ENCODE measurements at regions not wholly inside any gene's neighbourhood (a gene's known extent, or its start where the extent isn't known, plus 50 kb on each side); places are given as distances from the start of the nearest gene placed in this dataset.

DNA sequence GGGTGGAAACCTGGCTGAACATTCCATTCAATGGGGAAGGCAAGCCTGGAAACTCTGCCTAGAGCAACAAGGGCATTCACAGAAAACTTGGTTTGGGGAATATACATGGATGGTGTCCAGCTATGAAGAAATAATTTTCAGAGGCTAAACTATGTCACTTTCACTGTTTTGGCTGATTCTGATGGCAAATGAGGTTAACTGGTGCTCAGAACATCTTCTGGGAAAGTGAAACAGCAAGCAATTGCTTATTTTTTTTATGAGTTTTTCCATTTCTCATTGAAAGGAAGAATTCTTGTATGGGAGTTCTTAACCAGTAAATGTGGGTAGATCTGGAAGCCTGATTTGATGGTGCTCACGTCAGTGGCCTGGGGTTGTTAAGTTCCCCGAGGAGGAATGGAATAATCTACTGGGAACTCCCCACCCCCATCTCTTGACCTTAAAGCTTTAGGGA, 132.8 kb upstream of the BTG1 start:
- Histone ChIP-seq H3K4me3 (no peak overlapping the region), H3K27ac (peak overlapping the region in 8 of 21 experiments; percentile 6 to 80 (median 38))

- Histone ChIP-seq H3K4me3 (no peak overlapping the region), H3K27ac (peak overlapping the region in 3 of 21 experiments; percentile 4 to 80 (median 29))
Observed at GRCh38 chr12:92277795-92278194, 132.1 kb upstream of the BTG1 start.

- no peak overlapping the region for H3K27ac ChIP-seq
- no peak overlapping the region for H3K4me3 ChIP-seq
Observed at GRCh38 chr12:92276276-92276675, 130.6 kb upstream of the BTG1 start.

- no peak overlapping the region for H3K4me3 ChIP-seq
- H3K27ac ChIP-seq = no peak overlapping the region
Observed at GRCh38 chr12:92275443-92276154, 130.0 kb upstream of the BTG1 start.

GRCh38 chr12:92273076-92273475, 127.4 kb upstream of the BTG1 start:
- Histone ChIP-seq H3K27ac (peak overlapping the region in 2 of 21 experiments; percentile 1 to 31), H3K4me3 (no peak overlapping the region)

DNA sequence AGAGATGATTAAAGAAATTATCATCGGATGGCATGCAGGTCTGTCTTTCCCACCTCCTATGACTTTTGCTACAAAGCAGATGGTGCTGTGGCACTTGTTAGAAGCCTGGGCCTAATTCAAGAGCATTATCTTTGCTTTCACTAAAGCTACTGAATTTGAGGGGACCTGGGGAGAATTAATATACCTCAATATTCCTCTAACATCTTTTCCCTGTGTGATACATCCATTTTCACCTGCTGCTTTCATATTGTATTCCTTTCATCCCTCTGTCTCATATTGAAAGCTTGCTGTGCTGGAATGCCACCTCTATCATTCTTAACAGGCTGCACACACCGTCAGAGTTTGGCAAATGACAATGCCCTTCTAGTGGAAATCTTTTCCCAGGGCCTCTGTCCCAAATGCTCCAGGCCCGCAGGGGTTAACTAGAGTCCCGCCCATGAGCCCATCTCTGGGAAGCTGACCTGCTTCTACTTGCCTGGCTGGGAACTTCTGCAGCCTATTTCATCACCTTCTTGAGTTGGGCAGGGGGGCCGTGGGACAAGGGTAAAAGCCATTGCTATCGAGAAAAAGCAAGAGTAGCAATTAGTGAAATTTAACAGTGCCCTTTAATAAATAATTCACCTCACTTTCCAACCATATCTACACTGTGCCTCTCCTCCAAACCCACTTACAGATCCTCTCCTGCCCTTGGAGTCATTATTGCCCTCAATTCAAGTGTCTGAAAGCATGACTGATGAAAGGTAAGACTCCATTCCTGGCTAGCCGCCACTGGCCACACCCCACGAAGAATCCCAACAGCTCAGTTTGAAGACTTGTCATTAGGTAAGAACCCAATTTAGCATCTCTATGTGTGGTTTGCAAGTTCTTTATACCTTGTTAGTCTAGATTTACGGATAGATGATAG, 126.7 kb upstream of the BTG1 start:
- peak overlapping the region in 17 of 21 experiments; percentile 5 to 77 (median 37) for H3K27ac ChIP-seq
- H3K4me3 ChIP-seq = no peak overlapping the region

DNA sequence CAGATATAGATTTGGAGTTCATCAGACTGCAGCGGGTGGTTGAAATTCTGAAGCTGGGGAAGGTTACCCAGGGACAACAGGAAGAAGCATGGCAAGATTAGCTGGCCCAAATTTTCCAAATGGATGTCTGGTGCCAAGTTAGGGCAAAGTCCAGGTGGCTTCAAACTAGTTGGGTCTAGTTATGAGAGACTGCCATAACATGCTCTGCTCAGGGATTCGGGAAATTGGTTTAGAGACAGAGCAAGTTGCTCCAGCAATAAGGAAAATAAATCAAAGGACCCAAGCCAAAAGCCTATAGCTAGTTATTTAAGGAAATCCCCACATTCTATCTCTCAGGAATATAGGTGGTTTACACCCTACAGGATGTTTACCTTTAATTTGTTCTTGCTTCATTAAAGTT, 125.7 kb upstream of the BTG1 start:
- Histone ChIP-seq H3K4me3 (no peak overlapping the region), H3K27ac (peak overlapping the region in 13 of 21 experiments; percentile 5 to 77 (median 42))

DNA sequence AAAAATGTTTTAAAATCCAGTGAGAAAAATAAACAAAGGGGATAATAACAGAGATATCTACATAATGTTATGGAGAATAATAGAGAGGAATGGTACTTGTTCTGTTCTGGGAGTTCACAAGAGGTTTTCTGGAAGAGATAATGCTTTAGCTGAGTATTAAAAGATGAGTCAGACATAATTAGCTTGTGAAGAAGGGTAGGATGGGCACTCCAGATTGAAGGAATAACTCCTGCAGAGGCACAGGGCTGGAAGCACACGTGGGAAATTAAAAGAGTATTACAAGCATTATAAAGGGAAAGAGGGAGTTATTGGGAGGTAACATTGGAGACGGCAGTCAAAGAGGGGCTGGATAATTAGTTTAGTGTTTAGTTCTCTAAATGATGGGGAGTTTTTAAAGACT, 124.9 kb upstream of the BTG1 start:
- H3K4me3 ChIP-seq = no peak overlapping the region
- H3K27ac ChIP-seq = peak overlapping the region in 5 of 21 experiments; percentile 2 to 77 (median 53)

DNA sequence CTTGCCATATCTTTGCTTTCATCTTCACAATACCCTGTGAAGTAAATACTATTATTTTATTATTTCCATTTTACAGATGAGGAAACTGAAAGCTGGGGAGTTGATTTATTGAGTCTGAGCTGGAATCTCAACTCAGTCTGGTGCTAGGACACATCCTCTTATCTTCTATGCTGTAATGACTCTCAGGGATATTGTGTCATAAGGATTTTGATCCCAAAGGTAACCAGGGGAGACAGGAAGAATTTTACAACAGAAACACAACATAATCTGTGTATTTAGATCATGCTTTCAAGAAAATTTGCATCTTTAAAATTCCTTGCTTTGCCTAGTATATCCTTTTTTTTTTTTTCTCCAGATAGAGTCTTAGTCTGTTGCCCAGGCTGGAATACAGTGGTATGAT, 123.3 kb upstream of the BTG1 start:
- Histone ChIP-seq H3K27ac (no peak overlapping the region), H3K4me3 (no peak overlapping the region)

GRCh38 chr12:92261692-92262091, 116.0 kb upstream of the BTG1 start:
- no peak overlapping the region for H3K4me3 ChIP-seq
- H3K27ac ChIP-seq = no peak overlapping the region

DNA sequence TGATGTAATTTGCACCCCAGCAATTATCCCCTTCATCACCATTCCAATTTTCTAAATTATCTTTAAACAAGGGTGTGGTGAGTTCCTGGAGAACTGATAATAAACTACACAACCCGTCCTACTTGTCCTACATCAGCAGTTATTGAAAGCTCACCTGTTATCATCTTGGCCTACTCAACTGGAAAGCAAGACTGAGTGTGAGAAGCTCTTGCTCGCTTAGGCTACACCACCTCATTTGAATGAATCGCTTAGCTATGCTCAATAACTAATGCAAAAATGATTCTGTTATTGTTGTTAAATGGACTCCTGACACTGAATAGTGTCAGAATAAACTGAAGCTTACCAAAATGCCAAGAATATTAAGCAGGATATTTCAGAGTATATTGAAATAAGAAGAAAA, 115.4 kb upstream of the BTG1 start:
- H3K4me3 ChIP-seq = no peak overlapping the region
- no peak overlapping the region for H3K27ac ChIP-seq

GRCh38 chr12:92259696-92260251, 114.1 kb upstream of the BTG1 start:
- Histone ChIP-seq H3K27ac (no peak overlapping the region), H3K4me3 (no peak overlapping the region)

DNA sequence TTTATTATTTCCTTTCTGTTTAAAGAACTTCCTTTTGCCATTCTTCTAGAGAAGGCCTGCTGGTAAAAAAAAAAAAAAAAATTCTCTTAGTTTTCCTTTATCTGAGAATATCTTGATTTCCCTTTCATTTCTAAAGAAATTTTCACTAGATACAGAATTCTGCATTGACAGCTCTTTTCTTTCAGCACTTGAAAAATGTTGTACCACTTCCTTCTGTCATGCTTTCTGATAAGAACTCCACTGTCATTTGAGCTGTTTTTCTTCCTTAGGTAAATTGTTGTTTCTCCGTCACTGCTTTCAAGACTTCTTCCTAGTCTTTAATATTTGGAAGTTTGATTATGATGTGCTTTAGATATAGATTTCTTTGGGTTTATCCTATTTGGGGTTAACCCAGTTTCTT, 113.6 kb upstream of the BTG1 start:
- H3K4me3 ChIP-seq = no peak overlapping the region

DNA sequence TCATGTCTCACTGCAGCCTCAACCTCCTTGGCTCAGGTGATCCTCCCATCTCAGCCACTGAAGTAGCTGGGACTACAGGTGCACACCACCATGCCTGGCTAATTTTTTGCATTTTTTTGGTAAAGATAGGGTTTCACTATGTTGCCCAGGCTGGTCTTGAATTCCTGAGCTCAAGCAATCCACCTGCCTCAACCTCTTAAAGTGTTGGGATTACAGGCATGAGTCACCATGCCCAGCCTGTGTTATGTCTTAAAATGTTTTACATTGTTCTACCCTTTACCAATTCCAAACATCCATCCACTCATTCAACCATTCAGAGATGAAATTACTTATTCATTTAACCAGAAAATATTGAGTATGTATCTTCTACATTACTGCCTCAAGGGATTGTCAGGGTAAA, 111.6 kb upstream of the BTG1 start:
- Histone ChIP-seq H3K27ac (no peak overlapping the region), H3K4me3 (no peak overlapping the region)

More for the DNA sequence above, 113.6 kb upstream of the BTG1 start:
- no peak overlapping the region for H3K27ac ChIP-seq

DNA sequence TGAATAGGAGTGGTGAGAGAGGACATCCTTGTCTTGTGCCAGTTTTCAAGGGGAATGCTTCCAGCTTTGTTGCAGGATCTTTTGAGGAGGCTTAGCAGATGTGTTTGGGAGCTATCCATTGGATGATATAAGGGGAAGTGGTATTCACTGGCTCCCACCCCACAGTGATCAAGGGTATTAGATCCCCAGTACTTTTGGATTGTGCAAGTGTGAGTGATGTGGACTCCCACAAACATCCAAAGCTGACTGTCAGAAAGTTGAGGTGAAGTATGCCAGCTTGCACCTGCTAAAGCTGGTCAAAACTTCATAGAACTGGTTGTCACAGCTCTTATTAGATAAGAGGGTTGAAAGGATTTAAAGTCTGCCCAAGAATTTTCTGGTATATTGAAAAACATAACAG, 110.1 kb upstream of the BTG1 start:
- H3K4me3 ChIP-seq = no peak overlapping the region

GRCh38 chr12:92253301-92253700, 107.7 kb upstream of the BTG1 start:
- Histone ChIP-seq H3K27ac (no peak overlapping the region), H3K4me3 (no peak overlapping the region)

More for the DNA sequence above, 110.1 kb upstream of the BTG1 start:
- H3K27ac ChIP-seq = no peak overlapping the region

DNA sequence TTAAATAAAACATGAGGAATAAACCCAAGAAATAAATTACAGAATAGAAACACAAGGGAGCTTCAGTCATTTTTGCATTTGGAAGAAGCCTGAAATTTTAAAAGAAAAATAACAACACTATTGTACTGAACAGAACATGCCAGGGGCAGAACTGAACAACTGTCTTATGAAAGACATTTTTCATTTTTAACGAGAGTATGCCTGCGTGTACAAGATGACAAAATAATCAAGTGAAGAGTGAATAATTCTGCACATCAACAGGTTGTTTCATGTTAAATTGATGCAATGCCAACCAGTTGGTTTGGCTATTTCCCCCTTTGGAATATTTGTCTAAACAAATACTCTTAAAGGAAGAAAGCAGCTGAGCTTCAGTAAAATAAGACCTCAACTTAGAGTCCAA, 103.3 kb upstream of the BTG1 start:
- Histone ChIP-seq H3K4me3 (no peak overlapping the region), H3K27ac (peak overlapping the region in 2 of 21 experiments; percentile 20 to 43)

DNA sequence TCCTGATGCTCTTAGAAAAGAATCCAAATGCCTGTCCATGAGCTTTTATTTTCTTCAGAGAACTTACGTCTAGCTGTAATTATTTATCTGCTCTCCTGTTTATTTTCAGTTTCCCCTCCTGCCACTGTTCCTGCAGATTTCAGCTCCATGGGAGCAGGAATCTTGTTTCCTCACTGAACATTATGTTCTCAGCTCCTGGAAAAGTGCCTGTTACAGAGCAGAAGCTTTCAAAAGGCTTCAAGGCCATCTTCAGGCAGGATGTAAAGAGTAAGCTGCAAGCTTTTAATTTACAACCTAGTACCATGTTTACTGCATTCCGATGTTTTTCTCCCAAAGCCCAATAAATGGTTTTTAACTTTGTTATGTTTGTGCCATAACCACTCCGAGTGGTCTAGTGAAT, 98.4 kb upstream of the BTG1 start:
- Histone ChIP-seq H3K4me3 (no peak overlapping the region), H3K27ac (peak overlapping the region in 7 of 21 experiments; percentile 6 to 51 (median 36))

- Histone ChIP-seq H3K27ac (peak overlapping the region in 2 of 21 experiments; percentile 15 to 31), H3K4me3 (no peak overlapping the region)
Observed at GRCh38 chr12:92242907-92243306, 97.3 kb upstream of the BTG1 start.

DNA sequence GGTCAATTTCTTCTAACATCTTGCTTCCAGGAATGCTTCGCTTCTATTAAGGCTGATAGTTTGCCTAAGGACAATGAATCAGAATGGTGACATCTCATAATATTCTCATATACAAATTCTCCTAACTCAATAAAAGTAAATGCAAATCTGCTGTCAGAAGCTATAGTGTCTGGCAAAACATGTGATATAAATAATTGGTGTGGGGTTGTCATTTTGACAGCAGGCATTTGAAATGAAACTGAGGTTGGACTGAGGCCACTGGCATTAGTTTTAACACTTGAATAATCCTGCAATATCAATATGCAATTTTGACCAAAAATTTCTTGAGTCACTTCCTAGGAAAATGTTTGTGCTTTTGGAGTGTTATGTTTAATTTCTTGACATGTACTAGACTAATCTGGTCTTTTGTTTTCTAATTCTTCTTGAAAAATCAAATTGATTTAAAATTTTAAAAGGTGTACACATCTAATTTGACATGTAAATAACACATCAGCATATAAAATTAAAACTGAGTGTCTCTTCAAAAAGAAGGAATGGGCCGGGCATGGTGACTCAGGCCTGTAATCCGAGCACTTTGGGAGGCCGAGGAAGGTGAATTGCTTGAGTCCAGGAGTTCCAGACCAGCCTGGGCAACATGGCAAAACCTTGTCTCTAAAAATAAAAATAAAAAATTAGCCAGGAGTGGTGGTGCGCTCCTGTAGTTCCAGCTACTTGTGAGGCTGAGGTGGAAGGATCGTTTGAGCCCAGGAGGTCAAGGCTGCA, 92.3 kb upstream of the BTG1 start:
- Histone ChIP-seq H3K4me3 (no peak overlapping the region), H3K27ac (no peak overlapping the region)
